CD14-positive monocyte (primary cell): ENCODE measurements at regions not wholly inside any gene's neighbourhood (a gene's known extent, or its start where the extent isn't known, plus 50 kb on each side); places are given as distances from the start of the nearest gene placed in this dataset.

ENCODE experiments used
- DNase-seq, 3 donors: peaks; one replicate each; pipeline ENCODE4 v3.0.0-alpha.2; 2011 to 2022
- H2AFZ ChIP-seq: 2 replicates; pipeline ENCODE4 v1.6.0; 2012; ENCODE audit warnings: mild to moderate bottlenecking, low read depth, low read length, inconsistent platforms; ENCODE audit not compliant: insufficient read depth, poor library complexity, severe bottlenecking
- H3K27ac ChIP-seq, 2 donors: 1 replicate in 1 of 2; 2 replicates in 1 of 2; pipeline ENCODE4 v1.5.1; 2012 to 2013; ENCODE audit warnings: low read length in 2 of 2, control low read depth in 1 of 2, inconsistent platforms in 1 of 2, low read depth in 1 of 2, mild to moderate bottlenecking in 1 of 2
- H3K27me3 ChIP-seq, 2 donors: one replicate each; pipeline versions ENCODE4 v1.6.0 to v1.6.1; 2011 to 2013; ENCODE audit warnings: low read length in 2 of 2; ENCODE audit not compliant: control insufficient read depth in 2 of 2, insufficient read depth in 2 of 2
- H3K36me3 ChIP-seq, 2 donors: replicated peaks in 1 of 2; 1 replicate in 1 of 2; 2 replicates in 1 of 2; pipeline versions ENCODE4 v1.5.1 to v1.6.1; 2012 to 2013; ENCODE audit warnings: low read length in 2 of 2, control low read depth in 1 of 2, inconsistent platforms in 1 of 2, mild to moderate bottlenecking in 1 of 2; ENCODE audit not compliant: insufficient read depth in 2 of 2, control insufficient read depth in 1 of 2
- H3K4me1 ChIP-seq, 2 donors: 1 replicate in 1 of 2; 2 replicates in 1 of 2; pipeline versions ENCODE4 v1.5.1 to v1.6.1; 2012 to 2013; ENCODE audit warnings: low read length in 2 of 2, control low read depth in 1 of 2, inconsistent platforms in 1 of 2, mild to moderate bottlenecking in 1 of 2, moderate library complexity in 1 of 2; ENCODE audit not compliant: insufficient read depth in 2 of 2, control insufficient read depth in 1 of 2
- H3K4me2 ChIP-seq: replicated peaks from 2 replicates; pipeline ENCODE3; 2012; ENCODE audit warnings: low read length, moderate library complexity, mild to moderate bottlenecking; ENCODE audit not compliant: poor library complexity, severe bottlenecking; ENCODE audit errors: extremely low read depth
- H3K4me3 ChIP-seq, 3 experiments: fragments of 200-600 bp in 1 of 3; sonication (generic) in 1 of 3; replicated peaks in 1 of 3; 1 replicate in 2 of 3; 2 replicates in 1 of 3; pipeline ENCODE4 v1.5.1; 2011 to 2013; ENCODE audit warnings: low read length in 3 of 3, mild to moderate bottlenecking in 3 of 3, control low read depth in 2 of 3, low read depth in 2 of 3, inconsistent platforms in 1 of 3, moderate library complexity in 1 of 3
- H3K79me2 ChIP-seq: 2 replicates; pipeline ENCODE4 v1.6.0; 2012; ENCODE audit warnings: mild to moderate bottlenecking, control low read depth, inconsistent platforms, low read length, moderate library complexity; ENCODE audit not compliant: insufficient read depth
- H3K9ac ChIP-seq: 2 replicates; pipeline ENCODE4 v1.6.0; 2017; ENCODE audit warnings: low read length, mild to moderate bottlenecking; ENCODE audit not compliant: insufficient read depth, poor library complexity, severe bottlenecking
- H3K9me3 ChIP-seq, 2 donors: replicated peaks in 1 of 2; 1 replicate in 1 of 2; 2 replicates in 1 of 2; pipeline versions ENCODE4 v1.5.1 to v1.6.1; 2012 to 2013; ENCODE audit warnings: low read length in 2 of 2, control low read depth in 1 of 2; ENCODE audit not compliant: control insufficient read depth in 1 of 2, insufficient read depth in 1 of 2
- H4K20me1 ChIP-seq: 2 replicates; pipeline ENCODE4 v1.6.0; 2012; ENCODE audit warnings: mild to moderate bottlenecking, low read length, control low read depth, moderate library complexity; ENCODE audit not compliant: insufficient read depth
- H3K27ac Mint-ChIP-seq, 7 donors: one replicate each; pipeline ENCODE4 v1.8.0; 2020; ENCODE audit warnings: mild to moderate bottlenecking in 7 of 7, mixed read lengths in 7 of 7, moderate library complexity in 6 of 7, inconsistent platforms in 2 of 7
- H3K27me3 Mint-ChIP-seq, 3 donors: one replicate each; pipeline ENCODE4 v1.8.0; 2021 to 2022; ENCODE audit warnings: low read depth in 3 of 3, mild to moderate bottlenecking in 3 of 3, mixed read lengths in 3 of 3, moderate library complexity in 3 of 3, inconsistent platforms in 1 of 3
- H3K36me3 Mint-ChIP-seq, 2 donors: one replicate each; pipeline ENCODE4 v1.8.0; 2020; ENCODE audit warnings: mixed read lengths in 2 of 2, inconsistent platforms in 1 of 2, mild to moderate bottlenecking in 1 of 2
- H3K4me1 Mint-ChIP-seq: one replicate; pipeline ENCODE4 v1.8.0; 2020; ENCODE audit warnings: mild to moderate bottlenecking, mixed read lengths
- H3K4me3 Mint-ChIP-seq, 2 donors: one replicate each; pipeline ENCODE4 v1.8.0; 2020; ENCODE audit warnings: mild to moderate bottlenecking in 2 of 2, mixed read lengths in 2 of 2, moderate library complexity in 1 of 2
- H3K9me3 Mint-ChIP-seq, 7 donors: one replicate each; pipeline ENCODE4 v1.8.0; 2020 to 2022; ENCODE audit warnings: mixed read lengths in 7 of 7, mild to moderate bottlenecking in 6 of 7, moderate library complexity in 6 of 7, inconsistent platforms in 2 of 7
- CTCF ChIP-seq: fragments of 200-600 bp; IDR thresholded peaks from one replicate; pipeline ENCODE4 v1.8.0; 2022; ENCODE audit warnings: antibody characterized with exemption, mild to moderate bottlenecking
- WGBS: methylation state at CpG from one replicate; pipeline ENCODE4 v1.1.5; 2013; ENCODE audit warnings: missing lambda C conversion rate; ENCODE audit not compliant: insufficient coverage; 5-methylcytosine and 5-hydroxymethylcytosine counted together
- intact Hi-C, 2 donors: fragments of 100-400 bp; cut with micrococcal nuclease; formaldehyde crosslinking; loops; one replicate each; pipeline versions ENCODE4 v1.15.0 to v1.15.1; 2023

- intact Hi-C loops = no loop called here
- Histone ChIP-seq H3K27ac (no peak overlapping the region), H2AFZ (no peak overlapping the region), H3K4me2 (no peak overlapping the region), H3K4me1 (no peaks in the 10 kb centered on the region), H3K27me3 (no peaks in the 10 kb centered on the region), H4K20me1 (no peaks in the 10 kb centered on the region), H3K9ac (no peak overlapping the region), H3K4me3 (no peak overlapping the region), H3K79me2 (no peaks in the 10 kb centered on the region), H3K9me3 (peaks cover 3 to 14% of the 10 kb centered on the region in 2 donors), H3K36me3 (no peaks in the 10 kb centered on the region)
- Mint-ChIP-seq H3K27ac (no peak overlapping the region), H3K36me3 (no peaks in the 10 kb centered on the region), H3K4me3 (no peak overlapping the region), H3K9me3 (peaks cover 3 to 24% (median 15%) of the 10 kb centered on the region in 7 donors), H3K27me3 (peaks cover 0 to 4% (median 2%) of the 10 kb centered on the region in 3 donors), H3K4me1 (no peaks in the 10 kb centered on the region)
- no peak for TF ChIP-seq CTCF
- 92% methylated on average over 2 of the region's 2 CpGs for WGBS
- no peak for DNase-seq
Observed at GRCh38 chr21:41578716-41579115, 70.8 kb upstream of the TMPRSS2 start.

- H3K9me3 ChIP-seq = peaks cover 3 to 14% of the 10 kb centered on the region in 2 donors
- no peak for TF ChIP-seq CTCF
- no peaks in the 10 kb centered on the region for H3K36me3 ChIP-seq
- Mint-ChIP-seq H3K4me3 (no peak overlapping the region), H3K9me3 (peaks cover 6 to 27% (median 15%) of the 10 kb centered on the region in 7 donors), H3K4me1 (no peaks in the 10 kb centered on the region), H3K36me3 (no peaks in the 10 kb centered on the region), H3K27ac (no peak overlapping the region), H3K27me3 (peaks cover 0 to 4% (median 2%) of the 10 kb centered on the region in 3 donors)
- H3K9ac ChIP-seq = no peak overlapping the region
- no peak overlapping the region for H3K27ac ChIP-seq
- H3K27me3 ChIP-seq = no peaks in the 10 kb centered on the region
- H2AFZ ChIP-seq = no peak overlapping the region
- H3K4me2 ChIP-seq = no peak overlapping the region
- DNase-seq = no peak
- H3K79me2 ChIP-seq = no peaks in the 10 kb centered on the region
- H4K20me1 ChIP-seq = no peaks in the 10 kb centered on the region
- intact Hi-C loops = no loop called here
- no peak overlapping the region for H3K4me3 ChIP-seq
- H3K4me1 ChIP-seq = no peaks in the 10 kb centered on the region
- no CpG with 5 or more reads among the region's 1 CpG for WGBS
Observed at GRCh38 chr21:41578083-41578482, 70.1 kb upstream of the TMPRSS2 start.
